Breast epithelium (tissue), 3 donors: ENCODE measurements at regions not wholly inside any gene's neighbourhood (a gene's known extent, or its start where the extent isn't known, plus 50 kb on each side); places are given as distances from the start of the nearest gene placed in this dataset.

ENCODE experiments used
- CTCF ChIP-seq, 3 donors: fragments of 450-650 bp; IDR thresholded peaks; one replicate each; pipeline ENCODE4 v1.5.1; 2016 to 2017; ENCODE audit warnings: antibody characterized with exemption in 3 of 3, mild to moderate bottlenecking in 3 of 3, moderate library complexity in 3 of 3
- POLR2A ChIP-seq: fragments of 450-650 bp; IDR thresholded peaks from one replicate; pipeline ENCODE4 v1.6.1; 2016; ENCODE audit warnings: antibody characterized with exemption, mild to moderate bottlenecking, moderate library complexity

- TF ChIP-seq CTCF (IDR thresholded peaks at IDR 0.05) (no peak), POLR2A (no peak)
These were observed 469.8 kb upstream of the WWC1 start for GRCh38 chr5:167821669-167822068.
